HL-60 (cell line): ENCODE measurements at regions not wholly inside any gene's neighbourhood (a gene's known extent, or its start where the extent isn't known, plus 50 kb on each side); places are given as distances from the start of the nearest gene placed in this dataset.

ENCODE experiments used
- DNase-seq, 2 experiments: peaks; one replicate each; pipeline ENCODE4 v3.0.0-alpha.2; 2010 to 2020; ENCODE audit warnings: low read depth in 1 of 2, low spot score in 1 of 2
- H3K27ac ChIP-seq: fragments of 250-450 bp; sonication (Bioruptor Pico); replicated peaks from 2 replicates; pipeline ENCODE4 v1.5.1; 2020; ENCODE audit warnings: mild to moderate bottlenecking, moderate library complexity
- H3K27me3 ChIP-seq: fragments of 250-450 bp; sonication (Bioruptor Pico); 2 replicates; pipeline ENCODE4 v1.5.1; 2021; ENCODE audit warnings: mild to moderate bottlenecking, moderate library complexity; ENCODE audit not compliant: insufficient read depth, poor library complexity, severe bottlenecking
- H3K4me3 ChIP-seq: replicated peaks from 2 replicates; pipeline ENCODE4 v1.5.1; 2011; ENCODE audit warnings: mild to moderate bottlenecking, control low read depth, low read length; ENCODE audit not compliant: insufficient read depth
- GABPA ChIP-seq: IDR thresholded peaks from 2 replicates; pipeline ENCODE4 v1.6.1; 2012; ENCODE audit warnings: low read depth
- POLR2AphosphoS5 ChIP-seq: IDR thresholded peaks from 2 replicates; pipeline ENCODE4 v1.6.1; 2012; ENCODE audit warnings: low read depth
- SPI1 ChIP-seq: IDR thresholded peaks from 2 replicates; pipeline ENCODE4 v1.6.1; 2012; ENCODE audit warnings: low read depth, mild to moderate bottlenecking, borderline replicate concordance
- TF ChIP-seq, protein P1 (sequence below): IDR thresholded peaks from one replicate; pipeline ENCODE4 v1.5.1; 2011; ENCODE audit warnings: low read length, control low read depth, inconsistent platforms; ENCODE audit not compliant: insufficient read depth
- TF ChIP-seq, protein P2 (sequence below): IDR thresholded peaks from 2 replicates; pipeline ENCODE4 v1.6.1; 2012; ENCODE audit warnings: low read depth; ENCODE audit not compliant: insufficient replicate concordance

GRCh38 chr1:114289306-114289705 lies 135.6 kb upstream of the SYT6 start:
- DNase-seq, result no peak
- H3K27me3 ChIP-seq, result no peaks in the 10 kb centered on the region
- H3K4me3 ChIP-seq, result no peak overlapping the region
- H3K27ac ChIP-seq, result no peak overlapping the region
- TF ChIP-seq, protein P1, sequence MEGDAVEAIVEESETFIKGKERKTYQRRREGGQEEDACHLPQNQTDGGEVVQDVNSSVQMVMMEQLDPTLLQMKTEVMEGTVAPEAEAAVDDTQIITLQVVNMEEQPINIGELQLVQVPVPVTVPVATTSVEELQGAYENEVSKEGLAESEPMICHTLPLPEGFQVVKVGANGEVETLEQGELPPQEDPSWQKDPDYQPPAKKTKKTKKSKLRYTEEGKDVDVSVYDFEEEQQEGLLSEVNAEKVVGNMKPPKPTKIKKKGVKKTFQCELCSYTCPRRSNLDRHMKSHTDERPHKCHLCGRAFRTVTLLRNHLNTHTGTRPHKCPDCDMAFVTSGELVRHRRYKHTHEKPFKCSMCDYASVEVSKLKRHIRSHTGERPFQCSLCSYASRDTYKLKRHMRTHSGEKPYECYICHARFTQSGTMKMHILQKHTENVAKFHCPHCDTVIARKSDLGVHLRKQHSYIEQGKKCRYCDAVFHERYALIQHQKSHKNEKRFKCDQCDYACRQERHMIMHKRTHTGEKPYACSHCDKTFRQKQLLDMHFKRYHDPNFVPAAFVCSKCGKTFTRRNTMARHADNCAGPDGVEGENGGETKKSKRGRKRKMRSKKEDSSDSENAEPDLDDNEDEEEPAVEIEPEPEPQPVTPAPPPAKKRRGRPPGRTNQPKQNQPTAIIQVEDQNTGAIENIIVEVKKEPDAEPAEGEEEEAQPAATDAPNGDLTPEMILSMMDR, result no peak
- TF ChIP-seq POLR2AphosphoS5 (no peak), GABPA (no peak), SPI1 (no peak)
- TF ChIP-seq, protein P2, sequence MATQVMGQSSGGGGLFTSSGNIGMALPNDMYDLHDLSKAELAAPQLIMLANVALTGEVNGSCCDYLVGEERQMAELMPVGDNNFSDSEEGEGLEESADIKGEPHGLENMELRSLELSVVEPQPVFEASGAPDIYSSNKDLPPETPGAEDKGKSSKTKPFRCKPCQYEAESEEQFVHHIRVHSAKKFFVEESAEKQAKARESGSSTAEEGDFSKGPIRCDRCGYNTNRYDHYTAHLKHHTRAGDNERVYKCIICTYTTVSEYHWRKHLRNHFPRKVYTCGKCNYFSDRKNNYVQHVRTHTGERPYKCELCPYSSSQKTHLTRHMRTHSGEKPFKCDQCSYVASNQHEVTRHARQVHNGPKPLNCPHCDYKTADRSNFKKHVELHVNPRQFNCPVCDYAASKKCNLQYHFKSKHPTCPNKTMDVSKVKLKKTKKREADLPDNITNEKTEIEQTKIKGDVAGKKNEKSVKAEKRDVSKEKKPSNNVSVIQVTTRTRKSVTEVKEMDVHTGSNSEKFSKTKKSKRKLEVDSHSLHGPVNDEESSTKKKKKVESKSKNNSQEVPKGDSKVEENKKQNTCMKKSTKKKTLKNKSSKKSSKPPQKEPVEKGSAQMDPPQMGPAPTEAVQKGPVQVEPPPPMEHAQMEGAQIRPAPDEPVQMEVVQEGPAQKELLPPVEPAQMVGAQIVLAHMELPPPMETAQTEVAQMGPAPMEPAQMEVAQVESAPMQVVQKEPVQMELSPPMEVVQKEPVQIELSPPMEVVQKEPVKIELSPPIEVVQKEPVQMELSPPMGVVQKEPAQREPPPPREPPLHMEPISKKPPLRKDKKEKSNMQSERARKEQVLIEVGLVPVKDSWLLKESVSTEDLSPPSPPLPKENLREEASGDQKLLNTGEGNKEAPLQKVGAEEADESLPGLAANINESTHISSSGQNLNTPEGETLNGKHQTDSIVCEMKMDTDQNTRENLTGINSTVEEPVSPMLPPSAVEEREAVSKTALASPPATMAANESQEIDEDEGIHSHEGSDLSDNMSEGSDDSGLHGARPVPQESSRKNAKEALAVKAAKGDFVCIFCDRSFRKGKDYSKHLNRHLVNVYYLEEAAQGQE, result no peak

- no peak for DNase-seq
- no peak overlapping the region for H3K4me3 ChIP-seq
- TF ChIP-seq, protein P2, result no peak
- TF ChIP-seq, protein P1, result no peak
- no peak for TF ChIP-seq SPI1
- no peak for TF ChIP-seq POLR2AphosphoS5
- TF ChIP-seq GABPA, result no peak
Observed at GRCh38 chr1:114286960-114287359, 133.3 kb upstream of the SYT6 start.

GRCh38 chr1:114286179-114286578 lies 132.5 kb upstream of the SYT6 start:
- no peak overlapping the region for H3K27ac ChIP-seq
- no peak overlapping the region for H3K4me3 ChIP-seq
- H3K27me3 ChIP-seq, result no peaks in the 10 kb centered on the region
- DNase-seq, result no peak
- TF ChIP-seq GABPA, result no peak
- TF ChIP-seq, protein P1, result no peak

More at GRCh38 chr1:114286960-114287359, 133.3 kb upstream of the SYT6 start:
- Histone ChIP-seq H3K27me3 (no peaks in the 10 kb centered on the region), H3K27ac (no peak overlapping the region)

DNA sequence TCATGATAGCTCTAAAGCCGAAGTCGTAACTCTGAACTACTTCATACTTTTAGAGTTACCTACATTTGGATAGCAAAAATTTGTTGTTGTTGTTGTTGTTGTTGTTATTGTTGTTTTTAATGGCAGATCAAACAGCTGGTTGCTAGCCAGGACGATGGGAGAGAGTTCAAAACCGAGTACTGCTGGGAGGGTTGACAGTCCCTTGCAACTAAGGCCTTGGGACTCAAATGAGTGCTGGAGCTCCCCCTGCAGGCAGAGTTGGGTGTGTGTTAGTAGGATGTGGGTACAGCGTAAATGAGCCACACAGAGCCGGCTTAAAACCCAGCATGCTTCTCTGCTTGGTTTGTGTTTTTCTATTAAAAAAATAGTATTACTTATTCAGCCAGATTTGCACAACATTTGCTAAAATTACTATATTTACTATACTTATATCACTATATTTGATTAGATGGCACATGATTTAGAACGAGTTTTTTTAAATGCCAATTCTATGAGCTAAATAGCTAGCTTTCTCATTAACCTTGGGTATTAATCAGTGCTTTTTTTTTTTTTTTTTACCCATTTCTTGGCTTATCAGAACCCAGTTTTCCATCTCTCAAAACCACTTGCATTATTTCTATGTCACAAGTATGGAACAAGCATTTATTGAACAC lies 129.2 kb upstream of the SYT6 start:
- no peak overlapping the region for H3K4me3 ChIP-seq
- no peak overlapping the region for H3K27ac ChIP-seq
- no peaks in the 10 kb centered on the region for H3K27me3 ChIP-seq
- DNase-seq, result peak; percentile 72 to 84
- TF ChIP-seq, protein P1, result peak; percentile 88
- TF ChIP-seq, protein P2, result no peak
- TF ChIP-seq POLR2AphosphoS5 (no peak), SPI1 (no peak), GABPA (no peak)
